Kidney capillary endothelial cell (primary cell): ENCODE measurements at regions not wholly inside any gene's neighbourhood (a gene's known extent, or its start where the extent isn't known, plus 50 kb on each side); places are given as distances from the start of the nearest gene placed in this dataset.

Source experiments
- DNase-seq: peaks from one replicate; pipeline ENCODE4 v3.0.0-alpha.2; 2018; ENCODE audit warnings: low spot score

- no peak for DNase-seq
These were observed 232.8 kb upstream of the NR2F2 start for GRCh38 chr15:96097661-96098060.

- DNase-seq: no peak
These were observed 227.9 kb upstream of the NR2F2 start for GRCh38 chr15:96102631-96103030.

- DNase-seq: no peak
These were observed 224.3 kb upstream of the NR2F2 start for GRCh38 chr15:96106181-96106580.

GRCh38 chr15:96106628-96107027, 223.9 kb upstream of the NR2F2 start:
- DNase-seq: no peak

- DNase-seq: no peak
These were observed 222.6 kb upstream of the NR2F2 start for GRCh38 chr15:96107916-96108315.

- no peak for DNase-seq
These were observed 222.1 kb upstream of the NR2F2 start for GRCh38 chr15:96108405-96108804.

- DNase-seq: no peak
These were observed 220.7 kb upstream of the NR2F2 start for GRCh38 chr15:96109820-96110219.

GRCh38 chr15:96112018-96112417, 218.5 kb upstream of the NR2F2 start:
- DNase-seq: no peak

GRCh38 chr15:96115642-96116041, 214.9 kb upstream of the NR2F2 start:
- DNase-seq: no peak

- DNase-seq: no peak
These were observed 213.2 kb upstream of the NR2F2 start for GRCh38 chr15:96117270-96117669.

- DNase-seq: no peak
These were observed 210.8 kb upstream of the NR2F2 start for GRCh38 chr15:96119734-96120133.

GRCh38 chr15:96121086-96121920, 209.2 kb upstream of the NR2F2 start:
- DNase-seq: no peak

- peak; percentile 9 for DNase-seq
These were observed 208.1 kb upstream of the NR2F2 start for GRCh38 chr15:96122077-96123027.

GRCh38 chr15:96123028-96123400, 207.5 kb upstream of the NR2F2 start:
- DNase-seq: no peak

- DNase-seq: no peak
These were observed 206.8 kb upstream of the NR2F2 start for GRCh38 chr15:96123630-96124187.

GRCh38 chr15:96124436-96124835, 206.1 kb upstream of the NR2F2 start:
- DNase-seq: no peak

GRCh38 chr15:96125721-96126415, 204.6 kb upstream of the NR2F2 start:
- DNase-seq: no peak

GRCh38 chr15:96126859-96127258, 203.6 kb upstream of the NR2F2 start:
- DNase-seq: no peak

- no peak for DNase-seq
These were observed 199.8 kb upstream of the NR2F2 start for GRCh38 chr15:96130734-96131133.

GRCh38 chr15:96132126-96132525, 198.4 kb upstream of the NR2F2 start:
- DNase-seq: no peak

GRCh38 chr15:96135166-96136093, 195.1 kb upstream of the NR2F2 start:
- no peak for DNase-seq
